ENCODE measurements at regions not wholly inside any gene's neighbourhood (a gene's known extent, or its start where the extent isn't known, plus 50 kb on each side); places are given as distances from the start of the nearest gene placed in this dataset.

DNA sequence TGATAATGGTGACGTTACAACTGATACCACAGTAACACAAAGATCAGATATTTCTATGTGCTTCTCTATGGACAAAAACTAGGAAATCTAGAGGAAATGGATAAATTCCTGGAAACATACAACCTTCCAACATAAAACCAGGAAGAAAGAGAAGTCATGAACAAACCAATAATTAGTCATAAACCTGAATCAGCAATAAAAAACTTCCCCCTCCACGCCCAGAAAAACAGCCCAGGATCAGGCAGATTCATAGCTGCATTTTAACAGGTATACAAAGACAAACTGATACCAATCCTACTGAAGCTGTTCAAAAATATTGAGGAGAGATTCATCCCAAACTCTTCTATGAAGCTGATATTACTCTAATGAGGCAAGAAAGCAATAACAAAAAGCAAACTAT lies 1535.2 kb upstream of the LRRTM1 start:
- TF ChIP-seq, protein P1, sequence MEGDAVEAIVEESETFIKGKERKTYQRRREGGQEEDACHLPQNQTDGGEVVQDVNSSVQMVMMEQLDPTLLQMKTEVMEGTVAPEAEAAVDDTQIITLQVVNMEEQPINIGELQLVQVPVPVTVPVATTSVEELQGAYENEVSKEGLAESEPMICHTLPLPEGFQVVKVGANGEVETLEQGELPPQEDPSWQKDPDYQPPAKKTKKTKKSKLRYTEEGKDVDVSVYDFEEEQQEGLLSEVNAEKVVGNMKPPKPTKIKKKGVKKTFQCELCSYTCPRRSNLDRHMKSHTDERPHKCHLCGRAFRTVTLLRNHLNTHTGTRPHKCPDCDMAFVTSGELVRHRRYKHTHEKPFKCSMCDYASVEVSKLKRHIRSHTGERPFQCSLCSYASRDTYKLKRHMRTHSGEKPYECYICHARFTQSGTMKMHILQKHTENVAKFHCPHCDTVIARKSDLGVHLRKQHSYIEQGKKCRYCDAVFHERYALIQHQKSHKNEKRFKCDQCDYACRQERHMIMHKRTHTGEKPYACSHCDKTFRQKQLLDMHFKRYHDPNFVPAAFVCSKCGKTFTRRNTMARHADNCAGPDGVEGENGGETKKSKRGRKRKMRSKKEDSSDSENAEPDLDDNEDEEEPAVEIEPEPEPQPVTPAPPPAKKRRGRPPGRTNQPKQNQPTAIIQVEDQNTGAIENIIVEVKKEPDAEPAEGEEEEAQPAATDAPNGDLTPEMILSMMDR (IDR thresholded peaks at IDR 0.05), result no peak
- TF ChIP-seq POLR2A (IDR thresholded peaks at IDR 0.05), result no peak
